HUDEP-2 (cell line): ENCODE measurements at regions not wholly inside any gene's neighbourhood (a gene's known extent, or its start where the extent isn't known, plus 50 kb on each side); places are given as distances from the start of the nearest gene placed in this dataset.
"Not testable (repeated sequence)": the region's sequence is repeated elsewhere in the genome, so short reads cannot be mapped to it uniquely, and the experiment has no call there.

ENCODE experiments used
- DNase-seq, 76 experiments: peaks; one replicate each; lab custom pipeline; 2025; ENCODE audit not compliant: unreplicated experiment in 76 of 76; lab: John Stamatoyannopoulos, UW

- DNase-seq, result no peak
Measured at GRCh38 chr1:115536279-115536816, 105.4 kb upstream of the VANGL1 start.

- DNase-seq, result no peak
Measured at GRCh38 chr1:115534106-115534505, 107.7 kb upstream of the VANGL1 start.

- DNase-seq, result no peak
Measured at GRCh38 chr1:115531631-115532264, 110.0 kb upstream of the VANGL1 start.

- DNase-seq, result no peak
Measured at GRCh38 chr1:115530407-115530806, 111.4 kb upstream of the VANGL1 start.

- DNase-seq, result no peak
Measured at GRCh38 chr1:115529216-115529897, 112.4 kb upstream of the VANGL1 start.

GRCh38 chr1:115528336-115528735 lies 113.4 kb upstream of the VANGL1 start:
- DNase-seq, result not testable (repeated sequence)

- DNase-seq, result no peak
Measured at GRCh38 chr1:115527746-115528145, 114.0 kb upstream of the VANGL1 start.

GRCh38 chr1:115526900-115527299 lies 114.9 kb upstream of the VANGL1 start:
- DNase-seq, result no peak

GRCh38 chr1:115524236-115524635 lies 117.5 kb upstream of the VANGL1 start:
- no peak for DNase-seq

- DNase-seq, result no peak
Measured at GRCh38 chr1:115522386-115522785, 119.4 kb upstream of the VANGL1 start.

GRCh38 chr1:115515270-115515669 lies 126.5 kb upstream of the VANGL1 start:
- DNase-seq, result no peak

GRCh38 chr1:115510226-115510625 lies 131.5 kb upstream of the VANGL1 start:
- DNase-seq, result not testable (repeated sequence)

- no peak for DNase-seq
Measured at GRCh38 chr1:115507901-115508300, 133.9 kb upstream of the VANGL1 start.

- peak in 1 of 76 experiments; percentile 0 for DNase-seq
Measured at GRCh38 chr1:115506924-115507589, 134.7 kb upstream of the VANGL1 start.

- DNase-seq, result no peak
Measured at GRCh38 chr1:115506518-115506917, 135.3 kb upstream of the VANGL1 start.

- DNase-seq, result no peak
Measured at GRCh38 chr1:115505148-115505571, 136.6 kb upstream of the VANGL1 start.

GRCh38 chr1:115502183-115502582 lies 139.6 kb upstream of the VANGL1 start:
- DNase-seq, result not testable (repeated sequence)

GRCh38 chr1:115501476-115501875 lies 140.3 kb upstream of the VANGL1 start:
- no peak for DNase-seq

GRCh38 chr1:115499253-115499652 lies 142.5 kb upstream of the VANGL1 start:
- DNase-seq, result no peak

- no peak for DNase-seq
Measured at GRCh38 chr1:115496904-115497527, 144.8 kb upstream of the VANGL1 start.

GRCh38 chr1:115495625-115496024 lies 146.1 kb upstream of the VANGL1 start:
- no peak for DNase-seq
